D341Med (cell line): ENCODE measurements at regions not wholly inside any gene's neighbourhood (a gene's known extent, or its start where the extent isn't known, plus 50 kb on each side); places are given as distances from the start of the nearest gene placed in this dataset.

Experiments
- DNase-seq: peaks from one replicate; pipeline ENCODE4 v3.0.0; 2012; ENCODE audit warnings: low spot score

DNA sequence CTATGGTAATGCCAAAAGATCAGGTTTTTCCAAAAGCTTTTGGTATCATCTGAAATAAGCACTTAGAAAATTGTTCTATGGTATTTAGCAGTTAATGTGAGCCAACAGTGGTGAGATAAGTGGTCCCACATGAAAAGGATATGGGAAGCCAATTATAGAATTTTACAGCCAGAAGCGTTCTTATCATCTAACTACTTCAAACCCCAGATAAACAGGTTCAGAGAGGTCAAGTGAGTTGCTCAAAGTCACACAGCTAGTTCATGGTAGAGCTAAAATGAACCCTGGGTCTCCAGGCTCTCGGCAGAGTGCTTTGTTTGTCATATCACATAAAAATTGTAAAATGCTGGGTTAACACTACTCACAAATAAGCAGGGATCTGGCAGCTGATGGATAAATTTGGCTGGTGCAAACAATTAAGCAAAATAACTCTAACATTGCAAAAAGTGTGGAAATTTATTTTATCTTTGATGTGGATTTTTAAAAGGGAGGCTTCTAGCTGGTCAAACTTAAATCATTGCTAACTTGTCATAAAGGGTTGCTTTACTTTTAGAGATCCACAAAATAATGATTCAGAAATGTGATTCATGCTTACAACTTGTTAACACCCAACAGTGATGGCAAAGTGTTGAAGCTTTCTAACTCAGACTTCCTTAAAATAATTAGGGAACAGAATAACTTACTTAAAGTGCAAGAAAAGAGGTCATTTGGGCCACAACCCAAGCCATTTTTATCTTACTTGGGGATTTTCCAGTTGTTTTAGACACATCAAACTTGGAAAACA is 202.8 kb upstream of the TBC1D5 start:
- no peak for DNase-seq

- DNase-seq, result no peak
Observed at GRCh38 chr3:17942856-17943255, 200.4 kb upstream of the TBC1D5 start.

DNA sequence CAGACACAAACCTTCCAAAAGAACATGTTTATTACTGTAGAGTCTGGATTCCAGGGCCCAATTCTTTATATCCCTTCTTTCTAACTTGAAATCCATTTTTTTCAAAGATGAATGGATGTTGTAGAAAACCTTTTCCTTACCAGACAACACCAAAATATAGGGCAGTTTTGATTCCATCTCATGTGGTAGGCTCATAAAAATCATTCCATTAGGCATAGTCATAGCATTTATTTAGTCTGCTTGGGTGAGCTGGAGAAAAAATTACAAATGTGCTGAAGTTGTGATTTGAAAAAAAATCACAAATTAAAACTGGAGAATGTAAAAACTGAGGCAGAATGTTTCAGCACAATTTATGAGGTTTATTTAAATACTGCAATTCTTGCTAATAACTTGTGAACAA is 199.3 kb upstream of the TBC1D5 start:
- DNase-seq, result no peak

GRCh38 chr3:17941152-17941551 is 198.7 kb upstream of the TBC1D5 start:
- DNase-seq, result no peak

- no peak for DNase-seq
Observed at GRCh38 chr3:17939157-17939556, 196.7 kb upstream of the TBC1D5 start.

- DNase-seq, result no peak
Observed at GRCh38 chr3:17938313-17938712, 195.9 kb upstream of the TBC1D5 start.

GRCh38 chr3:17936736-17937480 is 194.5 kb upstream of the TBC1D5 start:
- DNase-seq, result no peak

GRCh38 chr3:17935222-17935621 is 192.8 kb upstream of the TBC1D5 start:
- DNase-seq, result no peak

GRCh38 chr3:17932136-17932771 is 189.8 kb upstream of the TBC1D5 start:
- no peak for DNase-seq

- no peak for DNase-seq
Observed at GRCh38 chr3:17931131-17931530, 188.7 kb upstream of the TBC1D5 start.

DNA sequence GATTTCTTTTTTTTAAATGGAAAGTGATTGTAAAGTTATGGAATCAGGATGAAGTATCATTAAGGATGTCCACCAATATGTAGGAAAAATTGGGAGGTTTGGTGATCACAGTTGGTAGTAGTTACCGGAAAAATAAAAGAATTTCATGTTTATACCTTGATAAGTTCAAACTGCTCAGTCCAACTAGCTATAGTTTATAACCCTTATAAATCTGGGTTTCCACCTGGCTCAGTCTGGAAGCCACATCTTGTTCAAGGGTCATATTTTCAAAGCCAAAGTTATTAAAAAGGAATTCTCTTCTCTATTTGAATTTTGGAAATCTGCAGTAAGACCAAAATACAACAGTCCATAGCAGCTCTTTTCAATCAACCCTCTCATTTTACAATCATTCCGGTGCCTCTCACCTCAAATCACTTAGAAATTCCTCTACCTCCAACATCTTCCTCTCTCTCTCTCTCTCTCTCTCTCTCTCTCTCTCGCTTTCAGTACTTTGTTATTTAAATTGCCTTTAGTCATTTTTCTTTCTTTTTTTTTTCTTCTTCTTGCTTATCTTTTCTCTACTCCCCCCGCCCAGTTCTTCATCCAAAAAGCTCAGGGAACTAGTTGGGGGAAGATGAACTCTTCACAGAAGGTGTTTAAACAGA is 186.2 kb upstream of the TBC1D5 start:
- no peak for DNase-seq

- no peak for DNase-seq
Observed at GRCh38 chr3:17927036-17927435, 184.6 kb upstream of the TBC1D5 start.

DNA sequence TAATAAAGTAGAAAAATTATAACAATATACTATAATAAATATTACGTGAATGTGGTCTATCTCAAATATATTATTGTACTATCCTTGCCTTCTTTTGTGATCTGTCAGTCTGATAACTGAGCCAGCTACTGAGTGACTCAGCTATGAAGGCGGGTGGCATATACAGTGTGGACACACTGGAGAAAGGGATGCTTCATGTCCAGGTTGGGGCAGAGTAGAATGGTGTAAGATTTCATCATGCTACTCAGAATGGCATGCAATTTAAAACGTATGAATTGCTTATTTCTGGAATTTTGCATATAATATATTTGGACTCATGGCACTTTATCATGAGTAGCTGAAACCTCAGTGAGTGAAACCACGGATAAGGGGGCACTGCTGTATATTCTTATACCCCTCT is 172.9 kb upstream of the TBC1D5 start:
- DNase-seq, result no peak

DNA sequence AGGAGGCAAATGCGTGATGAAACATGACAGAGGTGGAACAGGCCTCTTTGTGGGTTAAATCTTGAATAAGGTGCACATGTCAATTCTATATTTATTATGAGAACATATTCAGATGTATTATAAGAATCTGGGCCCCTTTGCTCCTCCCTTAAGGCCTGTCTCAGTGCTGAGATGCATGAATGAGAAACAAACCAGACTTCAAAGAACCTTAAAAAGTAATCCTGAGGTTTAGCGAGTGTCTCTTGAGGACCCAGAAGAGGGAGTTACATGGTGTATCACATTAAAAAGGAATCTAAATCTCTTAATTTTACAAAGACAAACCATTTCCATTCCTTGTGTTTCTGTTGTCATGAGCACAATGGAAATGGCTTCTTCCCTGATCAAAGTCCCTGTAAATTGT is 170.9 kb upstream of the TBC1D5 start:
- no peak for DNase-seq

DNA sequence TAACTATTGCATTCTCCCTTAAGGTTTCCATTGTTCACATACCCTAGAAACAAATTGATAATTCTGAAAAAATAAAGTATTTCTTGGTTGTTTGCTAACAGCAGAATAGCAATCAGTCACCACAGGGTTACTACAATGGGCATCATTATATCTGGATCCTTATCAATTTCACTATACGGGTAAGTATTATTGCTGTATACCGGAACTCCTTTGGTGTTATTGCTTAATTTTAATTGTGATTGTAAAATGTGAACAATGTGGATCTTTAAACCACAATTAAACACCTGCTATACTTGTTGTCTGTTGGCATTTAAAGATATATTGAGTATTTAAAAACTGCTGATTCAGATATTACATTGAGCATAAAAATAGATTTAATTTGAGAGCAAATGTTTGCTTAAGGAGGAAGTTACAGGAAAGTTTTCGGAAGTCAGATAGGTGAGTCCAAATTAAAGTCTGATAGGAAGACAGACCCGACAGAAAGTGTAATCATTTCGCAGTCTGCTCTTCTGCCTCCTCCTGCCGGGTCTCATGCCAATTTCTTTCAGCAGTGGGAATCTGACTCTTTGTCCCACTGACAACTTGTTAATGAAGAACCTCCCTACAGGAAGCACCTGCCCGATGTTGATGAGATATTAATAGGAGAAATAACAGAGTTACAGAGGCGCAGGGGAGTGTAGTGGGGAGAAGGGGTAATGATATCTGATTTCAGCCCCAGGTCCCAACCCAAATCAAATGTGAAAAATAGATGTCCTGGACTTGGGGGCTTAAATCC is 169.7 kb upstream of the TBC1D5 start:
- DNase-seq, result no peak

DNA sequence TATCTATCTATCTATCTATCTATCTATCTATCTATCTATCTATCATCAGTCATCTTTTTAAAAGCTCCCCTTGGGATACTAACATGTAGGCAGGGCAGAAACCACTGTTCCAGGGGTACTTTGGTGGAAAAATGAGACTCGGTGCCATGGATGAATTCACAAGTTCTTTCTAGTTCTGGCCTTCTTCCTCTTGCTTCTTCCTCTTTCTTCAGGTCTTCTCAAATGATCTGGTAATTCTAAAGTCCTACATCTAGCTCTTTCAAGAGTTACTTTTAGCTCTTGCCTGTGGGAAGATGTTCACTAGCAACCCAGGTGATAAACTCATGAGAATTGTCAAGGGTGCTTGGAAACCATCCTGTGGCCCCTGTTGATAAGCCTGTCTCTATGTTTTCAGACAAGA is 168.5 kb upstream of the TBC1D5 start:
- DNase-seq, result no peak

- DNase-seq, result no peak
Observed at GRCh38 chr3:17909714-17910113, 167.3 kb upstream of the TBC1D5 start.

DNA sequence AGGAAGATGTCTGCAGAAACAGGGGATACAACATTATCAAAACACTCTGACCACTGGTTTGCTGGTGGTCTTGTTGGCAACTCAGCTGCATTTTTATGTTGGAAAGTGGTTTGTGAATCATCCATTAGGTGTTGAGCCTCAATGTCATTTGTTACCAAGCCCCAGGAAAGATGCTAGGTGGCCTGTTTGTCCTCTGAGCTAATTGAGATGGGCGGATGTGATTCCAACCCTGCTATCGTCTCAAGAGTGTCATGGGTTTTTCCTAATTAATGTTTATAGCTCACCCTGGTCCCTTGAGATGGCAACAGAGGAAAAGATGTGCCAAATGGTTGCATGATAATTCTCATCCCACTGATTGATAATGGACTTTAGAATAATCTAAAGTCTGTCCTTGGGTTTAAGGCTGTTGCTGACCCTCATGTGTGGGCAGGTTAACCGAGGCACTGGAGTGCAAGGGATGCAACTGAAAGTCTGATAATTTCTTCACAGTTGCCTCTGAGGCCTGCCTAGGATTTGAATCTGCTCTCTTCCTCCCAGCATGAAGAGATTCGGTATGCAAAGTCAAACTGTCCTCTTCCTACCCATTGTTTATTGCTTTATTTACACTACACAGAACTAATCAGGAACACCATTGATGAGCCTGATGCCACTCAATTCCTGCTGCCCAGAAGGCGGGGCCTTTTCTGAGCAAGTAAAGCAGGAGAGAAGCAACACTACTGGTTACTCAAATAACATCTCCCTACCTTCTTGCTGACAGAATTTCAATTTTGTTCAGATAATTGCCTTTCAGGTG is 166.2 kb upstream of the TBC1D5 start:
- DNase-seq, result no peak

DNA sequence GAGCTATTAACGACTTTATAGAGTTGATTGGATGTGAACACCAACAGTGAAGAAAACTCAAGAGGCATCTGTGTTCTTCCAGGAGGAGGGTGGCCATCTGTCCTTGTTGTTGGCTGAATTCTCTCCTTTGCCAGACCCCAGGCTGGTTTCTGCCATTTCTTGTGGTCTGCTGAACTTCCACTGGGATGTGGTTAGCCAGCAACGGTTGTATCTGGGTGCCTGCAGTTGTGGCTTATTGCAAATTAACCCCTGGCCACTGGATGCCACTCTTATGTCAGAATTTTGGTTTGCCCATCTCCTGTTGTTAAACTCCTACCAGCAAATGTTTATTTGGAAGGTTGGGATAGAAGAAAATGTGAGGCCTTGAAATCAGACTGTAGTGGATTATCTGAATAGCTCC is 163.6 kb upstream of the TBC1D5 start:
- DNase-seq, result no peak

DNA sequence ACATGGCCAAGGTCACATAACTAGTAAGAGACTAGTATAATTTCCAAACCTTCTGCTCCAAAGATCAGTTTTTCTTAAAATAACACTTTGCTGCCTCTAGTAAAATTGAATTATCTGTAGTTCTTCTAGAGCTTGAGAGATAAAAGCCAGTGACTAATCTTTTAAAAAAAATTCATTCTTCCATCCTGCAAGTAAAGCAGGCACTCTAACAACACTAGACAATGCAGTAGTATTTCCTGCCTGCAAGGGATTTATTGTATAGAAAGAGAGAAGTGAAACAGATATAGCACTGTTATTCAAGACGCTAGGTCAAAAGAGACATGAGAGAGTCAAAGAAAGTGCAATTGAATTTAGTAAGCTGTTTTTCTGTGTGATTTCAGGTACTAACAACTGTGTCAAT is 159.5 kb upstream of the TBC1D5 start:
- DNase-seq, result no peak

DNA sequence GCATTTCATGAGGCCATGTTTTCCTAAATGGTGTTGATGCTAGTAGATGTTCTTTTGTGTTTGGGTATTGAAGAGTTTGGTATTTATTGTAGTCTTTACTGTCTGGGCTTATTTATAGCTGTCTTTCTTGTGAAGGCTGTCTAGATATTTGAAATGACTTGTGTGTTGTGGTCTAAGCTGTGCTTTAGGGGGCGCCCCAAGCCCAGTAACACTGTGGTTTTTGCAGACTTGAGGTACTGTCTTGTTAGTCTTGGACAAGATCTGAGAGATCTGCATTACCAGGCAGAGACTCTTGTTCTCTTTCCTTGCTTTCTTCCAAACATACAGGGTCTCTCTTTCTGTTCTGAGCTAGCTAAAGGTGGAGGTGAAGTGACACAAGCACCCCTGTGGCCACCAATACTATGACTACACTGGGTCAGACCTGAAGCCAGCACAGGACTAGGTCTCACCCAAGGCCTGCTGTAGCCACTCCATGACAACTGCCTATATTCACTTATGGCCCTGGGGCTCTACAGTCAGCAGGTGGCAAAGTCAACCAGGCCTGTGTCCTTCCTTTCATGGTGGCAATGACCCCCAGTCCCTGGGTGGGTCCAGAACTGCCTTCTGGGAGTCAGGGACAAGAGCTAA is 152.1 kb upstream of the TBC1D5 start:
- no peak for DNase-seq
